Mesenchymal stem cell (in vitro differentiated cells and primary cell): ENCODE measurements at regions not wholly inside any gene's neighbourhood (a gene's known extent, or its start where the extent isn't known, plus 50 kb on each side); places are given as distances from the start of the nearest gene placed in this dataset.

ENCODE experiments used
- DNase-seq: peaks from one replicate; pipeline ENCODE4 v3.0.0-alpha.2; 2013
- H2AFZ ChIP-seq: one replicate; pipeline ENCODE4 v1.6.1; 2013; ENCODE audit warnings: low read depth, mild to moderate bottlenecking, control low read depth, inconsistent platforms, low read length, moderate library complexity
- H2AK5ac ChIP-seq: 2 replicates; pipeline ENCODE4 v1.6.1; 2013; ENCODE audit warnings: low read length, moderate library complexity, mild to moderate bottlenecking, inconsistent platforms; ENCODE audit not compliant: severe bottlenecking
- H2BK120ac ChIP-seq: one replicate; pipeline ENCODE4 v1.6.1; 2013; ENCODE audit warnings: low read depth, mild to moderate bottlenecking, inconsistent platforms, low read length, moderate library complexity
- H2BK12ac ChIP-seq, 2 experiments: one replicate each; pipeline ENCODE4 v1.6.1; 2013; ENCODE audit warnings: inconsistent platforms in 2 of 2, low read length in 2 of 2, mild to moderate bottlenecking in 2 of 2, moderate library complexity in 2 of 2, control low read depth in 1 of 2
- H2BK15ac ChIP-seq: one replicate; pipeline ENCODE4 v1.6.1; 2013; ENCODE audit warnings: mild to moderate bottlenecking, low read depth, inconsistent platforms; ENCODE audit not compliant: poor library complexity, severe bottlenecking
- H2BK5ac ChIP-seq: 2 replicates; pipeline ENCODE4 v1.6.1; 2013; ENCODE audit warnings: low read depth, mild to moderate bottlenecking, low read length, control low read depth, inconsistent platforms; ENCODE audit not compliant: poor library complexity, severe bottlenecking
- H3K14ac ChIP-seq, 2 experiments: one replicate each; pipeline ENCODE4 v1.6.1; 2013; ENCODE audit warnings: inconsistent platforms in 2 of 2, low read length in 2 of 2, control low read depth in 1 of 2, mild to moderate bottlenecking in 1 of 2, moderate library complexity in 1 of 2
- H3K18ac ChIP-seq, 2 experiments: one replicate each; pipeline ENCODE4 v1.6.1; 2013; ENCODE audit warnings: inconsistent platforms in 2 of 2, low read length in 2 of 2, control low read depth in 1 of 2, low read depth in 1 of 2, mild to moderate bottlenecking in 1 of 2
- H3K23ac ChIP-seq, 2 experiments: one replicate each; pipeline ENCODE4 v1.6.1; 2013; ENCODE audit warnings: inconsistent platforms in 2 of 2, low read length in 2 of 2, mild to moderate bottlenecking in 2 of 2, moderate library complexity in 2 of 2, control low read depth in 1 of 2
- H3K27ac ChIP-seq: 2 replicates; pipeline ENCODE4 v1.5.1; 2013; ENCODE audit warnings: mild to moderate bottlenecking, moderate library complexity, low read length, control low read depth, inconsistent platforms; ENCODE audit not compliant: poor library complexity, severe bottlenecking
- H3K27me3 ChIP-seq, 2 experiments: 2 replicates each; pipeline versions ENCODE4 v1.6.1 to v1.7.0; 2013; ENCODE audit warnings: low read length in 2 of 2, mild to moderate bottlenecking in 2 of 2, moderate library complexity in 2 of 2, control low read depth in 1 of 2, inconsistent platforms in 1 of 2; ENCODE audit not compliant: control insufficient read depth in 1 of 2, insufficient read depth in 1 of 2
- H3K36me3 ChIP-seq, 2 experiments: 2 replicates each; pipeline versions ENCODE4 v1.6.1 to v1.7.0; 2013; ENCODE audit warnings: low read length in 2 of 2, control low read depth in 1 of 2, inconsistent platforms in 1 of 2, low read depth in 1 of 2, mild to moderate bottlenecking in 1 of 2; ENCODE audit not compliant: insufficient read depth in 2 of 2, control insufficient read depth in 1 of 2
- H3K4ac ChIP-seq, 2 experiments: one replicate each; pipeline ENCODE4 v1.6.1; 2013; ENCODE audit warnings: inconsistent platforms in 2 of 2, low read length in 2 of 2, mild to moderate bottlenecking in 2 of 2, moderate library complexity in 2 of 2, control low read depth in 1 of 2, low read depth in 1 of 2
- H3K4me1 ChIP-seq: 2 replicates; pipeline ENCODE4 v1.6.1; 2013; ENCODE audit warnings: low read depth, low read length, control low read depth; ENCODE audit not compliant: control insufficient read depth, insufficient read depth
- H3K4me2 ChIP-seq: 2 replicates; pipeline ENCODE4 v1.6.1; 2013; ENCODE audit warnings: low read length, mild to moderate bottlenecking, inconsistent platforms; ENCODE audit not compliant: poor library complexity, severe bottlenecking
- H3K4me3 ChIP-seq, 2 experiments: 2 replicates each; pipeline versions ENCODE4 v1.5.1 to v1.7.0; 2013; ENCODE audit warnings: low read length in 2 of 2, mild to moderate bottlenecking in 2 of 2, control low read depth in 1 of 2, low read depth in 1 of 2; ENCODE audit not compliant: insufficient read depth in 1 of 2
- H3K79me1 ChIP-seq: replicated peaks from 2 replicates; pipeline ENCODE4 v1.6.1; 2013; ENCODE audit warnings: mild to moderate bottlenecking, control low read depth, low read length, inconsistent platforms; ENCODE audit not compliant: poor library complexity, severe bottlenecking
- H3K9ac ChIP-seq: 2 replicates; pipeline ENCODE4 v1.7.0; 2013; ENCODE audit warnings: mild to moderate bottlenecking, low read length, moderate library complexity
- H3K9me3 ChIP-seq: 2 replicates; pipeline ENCODE4 v1.7.0; 2013; ENCODE audit warnings: mild to moderate bottlenecking, low read length; ENCODE audit not compliant: control insufficient read depth
- H4K8ac ChIP-seq: one replicate; pipeline ENCODE4 v1.6.1; 2013; ENCODE audit warnings: inconsistent platforms, mild to moderate bottlenecking, low read length, moderate library complexity
- H4K91ac ChIP-seq: one replicate; pipeline ENCODE4 v1.6.1; 2013; ENCODE audit warnings: mild to moderate bottlenecking, low read length, inconsistent platforms
- WGBS: methylation state at CpG from one replicate; pipeline ENCODE4 v1.1.7; 2013; ENCODE audit warnings: mixed read lengths; 5-methylcytosine and 5-hydroxymethylcytosine counted together

- no peaks in the 10 kb centered on the region for H3K27me3 ChIP-seq
- no peak overlapping the region for H3K27ac ChIP-seq
- no peak overlapping the region for H2BK12ac ChIP-seq
- H3K9ac ChIP-seq: no peak overlapping the region
- 74% methylated on average over 6 of the region's 6 CpGs for WGBS
- no peak overlapping the region for H2AK5ac ChIP-seq
- no peak overlapping the region for H2BK5ac ChIP-seq
- H3K9me3 ChIP-seq: no peaks in the 10 kb centered on the region
- H3K4me2 ChIP-seq: no peak overlapping the region
- no peak for DNase-seq
- no peak overlapping the region for H3K14ac ChIP-seq
- H3K4ac ChIP-seq: no peak overlapping the region
- no peak overlapping the region for H3K23ac ChIP-seq
- no peak overlapping the region for H2BK15ac ChIP-seq
- no peaks in the 10 kb centered on the region for H3K4me1 ChIP-seq
- no peak overlapping the region for H3K4me3 ChIP-seq
- no peaks in the 10 kb centered on the region for H3K36me3 ChIP-seq
- no peak overlapping the region for H2AFZ ChIP-seq
- H4K91ac ChIP-seq: no peak overlapping the region
- H2BK120ac ChIP-seq: no peak overlapping the region
- H4K8ac ChIP-seq: no peak overlapping the region
- H3K79me1 ChIP-seq: no peaks in the 10 kb centered on the region
- H3K18ac ChIP-seq: no peak overlapping the region
Measured at GRCh38 chr6:117810269-117810668, 96.8 kb upstream of the SLC35F1 start.

- DNase-seq: no peak
- Histone ChIP-seq H3K9me3 (no peaks in the 10 kb centered on the region), H3K23ac (no peak overlapping the region), H3K14ac (no peak overlapping the region), H3K4ac (no peak overlapping the region), H2BK5ac (no peak overlapping the region), H2BK12ac (no peak overlapping the region), H3K18ac (no peak overlapping the region), H3K27ac (no peak overlapping the region), H2BK120ac (no peak overlapping the region), H2BK15ac (no peak overlapping the region), H3K4me1 (no peaks in the 10 kb centered on the region), H4K8ac (no peak overlapping the region), H3K36me3 (no peaks in the 10 kb centered on the region), H3K4me3 (no peak overlapping the region), H2AK5ac (no peak overlapping the region), H3K9ac (no peak overlapping the region), H2AFZ (no peak overlapping the region), H4K91ac (no peak overlapping the region), H3K27me3 (no peaks in the 10 kb centered on the region), H3K79me1 (no peaks in the 10 kb centered on the region), H3K4me2 (no peak overlapping the region)
- WGBS: 79% methylated on average over 5 of the region's 5 CpGs
Measured at GRCh38 chr6:117817499-117817898, 89.6 kb upstream of the SLC35F1 start.

- Histone ChIP-seq H4K91ac (no peak overlapping the region), H3K4me1 (no peaks in the 10 kb centered on the region), H3K27ac (no peak overlapping the region), H2BK5ac (no peak overlapping the region), H3K9me3 (no peaks in the 10 kb centered on the region), H3K79me1 (no peaks in the 10 kb centered on the region), H3K9ac (no peak overlapping the region), H3K4me3 (no peak overlapping the region), H2BK12ac (no peak overlapping the region), H2BK120ac (no peak overlapping the region), H3K36me3 (no peaks in the 10 kb centered on the region), H3K4me2 (no peak overlapping the region), H4K8ac (no peak overlapping the region), H2AFZ (no peak overlapping the region), H3K4ac (no peak overlapping the region), H2BK15ac (no peak overlapping the region), H3K14ac (no peak overlapping the region), H3K23ac (no peak overlapping the region), H2AK5ac (no peak overlapping the region), H3K27me3 (no peaks in the 10 kb centered on the region), H3K18ac (no peak overlapping the region)
- DNase-seq: no peak
Measured at GRCh38 chr6:117817992-117818391, 89.1 kb upstream of the SLC35F1 start.

GRCh38 chr6:117818449-117818848 lies 88.6 kb upstream of the SLC35F1 start:
- Histone ChIP-seq H3K14ac (no peak overlapping the region), H2AK5ac (no peak overlapping the region), H4K91ac (no peak overlapping the region), H3K4me2 (no peak overlapping the region), H3K23ac (no peak overlapping the region), H2BK5ac (no peak overlapping the region), H3K4ac (no peak overlapping the region), H3K27me3 (no peaks in the 10 kb centered on the region), H3K79me1 (no peaks in the 10 kb centered on the region), H3K36me3 (no peaks in the 10 kb centered on the region), H3K4me1 (no peaks in the 10 kb centered on the region), H2AFZ (no peak overlapping the region), H2BK15ac (no peak overlapping the region), H3K18ac (no peak overlapping the region), H3K4me3 (no peak overlapping the region), H3K9me3 (no peaks in the 10 kb centered on the region), H2BK120ac (no peak overlapping the region), H4K8ac (no peak overlapping the region), H2BK12ac (no peak overlapping the region), H3K27ac (no peak overlapping the region), H3K9ac (no peak overlapping the region)
- DNase-seq: no peak
- 14% methylated on average over 1 of the region's 1 CpG for WGBS
